Body of pancreas (tissue), 4 donors: ENCODE measurements at regions not wholly inside any gene's neighbourhood (a gene's known extent, or its start where the extent isn't known, plus 50 kb on each side); places are given as distances from the start of the nearest gene placed in this dataset.

Source experiments
- ATAC-seq: fragments of 150-250 bp; one replicate; pipeline ENCODE4 v1.9.1; 2016
- DNase-seq, 4 donors: peaks; one replicate each; pipeline ENCODE4 v3.0.0-alpha.2; 2019
- H3K27ac ChIP-seq, 4 donors: fragments of 200-600 bp; sonication (generic); 1 replicate in 3 of 4; 2 replicates in 1 of 4; pipeline versions ENCODE4 v1.5.1 to v1.6.1; 2016 to 2019; ENCODE audit warnings: mild to moderate bottlenecking in 1 of 4, mixed read lengths in 1 of 4, moderate library complexity in 1 of 4
- H3K27me3 ChIP-seq, 2 donors: fragments of 200-600 bp; sonication (generic); one replicate each; pipeline ENCODE4 v1.6.0; 2016; ENCODE audit warnings: mild to moderate bottlenecking in 1 of 2
- H3K36me3 ChIP-seq, 2 donors: fragments of 200-600 bp; sonication (generic); replicated peaks in 1 of 2; 2 replicates each; pipeline ENCODE4 v1.5.1; 2016; ENCODE audit warnings: low read depth in 2 of 2; ENCODE audit not compliant: insufficient read depth in 1 of 2
- H3K4me1 ChIP-seq: fragments of 200-600 bp; sonication (generic); one replicate; pipeline ENCODE4 v1.6.0; 2016
- H3K4me3 ChIP-seq, 2 donors: fragments of 200-600 bp; sonication (generic); 1 replicate in 1 of 2; 2 replicates in 1 of 2; pipeline ENCODE4 v1.5.1; 2016 to 2019
- H3K9me3 ChIP-seq, 3 donors: fragments of 200-600 bp; sonication (generic); 1 replicate in 2 of 3; 2 replicates in 1 of 3; pipeline ENCODE4 v1.5.1; 2016
- CTCF ChIP-seq, 7 experiments: fragments of 450-650 bp in 4 of 7; fragments of 200-600 bp in 3 of 7; sonication (generic) in 3 of 7; IDR thresholded peaks; one replicate each; pipeline ENCODE4 v1.5.1; 2016 to 2019; ENCODE audit warnings: antibody characterized with exemption in 7 of 7
- POLR2A ChIP-seq, 3 donors: fragments of 450-650 bp; IDR thresholded peaks; one replicate each; pipeline ENCODE4 v1.6.1; 2016; ENCODE audit warnings: antibody characterized with exemption in 3 of 3, mild to moderate bottlenecking in 2 of 3
- WGBS, 2 donors: methylation state at CpG; one replicate each; pipeline ENCODE4 v1.1.5; 2017; 5-methylcytosine and 5-hydroxymethylcytosine counted together
- intact Hi-C: fragments of 100-400 bp; cut with DNase I; formaldehyde crosslinking; loops from one replicate; pipeline ENCODE4 v1.15.1; 2023

GRCh38 chr10:130770018-130770630 is 541.4 kb downstream of the TCERG1L start:
- H3K27me3 ChIP-seq, result no peaks in the 10 kb centered on the region
- TF ChIP-seq POLR2A (IDR thresholded peaks at IDR 0.05) (no peak), CTCF (IDR thresholded peaks at IDR 0.05) (no peak)
- H3K27ac ChIP-seq, result no peak overlapping the region
- no peak overlapping the region for H3K4me3 ChIP-seq
- WGBS, 2 donors, result 74 to 76% methylated on average over 12 to 13 of the region's 13 CpGs
- peaks cover 0 to 5% (median 0%) of the 10 kb centered on the region in 3 donors for H3K9me3 ChIP-seq
- DNase-seq (peak in 1 of 4 donors; percentile 5), ATAC-seq (no peak)
- no peaks in the 10 kb centered on the region for H3K4me1 ChIP-seq
- intact Hi-C loops, result no loop called here
- H3K36me3 ChIP-seq, result no peaks in the 10 kb centered on the region

- peak in 1 of 4 donors; percentile 4 for DNase-seq
- intact Hi-C loops, result no loop called here
- 51 to 54% methylated on average over 12 to 13 of the region's 13 CpGs for WGBS, 2 donors
- Histone ChIP-seq H3K4me1 (no peaks in the 10 kb centered on the region), H3K9me3 (peaks cover 0 to 5% (median 0%) of the 10 kb centered on the region in 3 donors), H3K27ac (no peak overlapping the region), H3K4me3 (no peak overlapping the region), H3K36me3 (no peaks in the 10 kb centered on the region), H3K27me3 (no peaks in the 10 kb centered on the region)
- no peak for ATAC-seq
- TF ChIP-seq CTCF (IDR thresholded peaks at IDR 0.05) (no peak), POLR2A (IDR thresholded peaks at IDR 0.05) (no peak)
Observed at GRCh38 chr10:130771491-130771946, 540.0 kb downstream of the TCERG1L start.

GRCh38 chr10:130772056-130772455 is 539.5 kb downstream of the TCERG1L start:
- Histone ChIP-seq H3K27me3 (no peaks in the 10 kb centered on the region), H3K27ac (no peak overlapping the region), H3K36me3 (no peaks in the 10 kb centered on the region), H3K4me1 (no peaks in the 10 kb centered on the region), H3K9me3 (peaks cover 0 to 5% (median 0%) of the 10 kb centered on the region in 3 donors), H3K4me3 (no peak overlapping the region)
- intact Hi-C loops, result no loop called here
- no peak for DNase-seq
- WGBS, 2 donors, result 50% methylated on average over 5 of the region's 5 CpGs
- TF ChIP-seq POLR2A (IDR thresholded peaks at IDR 0.05) (no peak), CTCF (IDR thresholded peaks at IDR 0.05) (no peak)
- no peak for ATAC-seq

GRCh38 chr10:130772676-130773075 is 538.8 kb downstream of the TCERG1L start:
- TF ChIP-seq CTCF (IDR thresholded peaks at IDR 0.05) (no peak), POLR2A (IDR thresholded peaks at IDR 0.05) (no peak)

GRCh38 chr10:130773941-130774340 is 537.6 kb downstream of the TCERG1L start:
- intact Hi-C loops, result no loop called here
- Histone ChIP-seq H3K27ac (no peak overlapping the region), H3K4me1 (no peaks in the 10 kb centered on the region), H3K9me3 (peaks cover 0 to 2% (median 0%) of the 10 kb centered on the region in 3 donors), H3K4me3 (no peak overlapping the region), H3K36me3 (no peaks in the 10 kb centered on the region), H3K27me3 (no peaks in the 10 kb centered on the region)
- no peak for ATAC-seq
- TF ChIP-seq CTCF (IDR thresholded peaks at IDR 0.05) (no peak), POLR2A (IDR thresholded peaks at IDR 0.05) (no peak)
- no peak for DNase-seq
- WGBS, 2 donors, result 59 to 60% methylated on average over 8 of the region's 8 CpGs

More at GRCh38 chr10:130772676-130773075, 538.8 kb downstream of the TCERG1L start:
- no peak for DNase-seq
- 66 to 71% methylated on average over 5 of the region's 5 CpGs for WGBS, 2 donors
- H3K4me3 ChIP-seq, result no peak overlapping the region
- H3K4me1 ChIP-seq, result no peaks in the 10 kb centered on the region
- intact Hi-C loops, result no loop called here
- no peaks in the 10 kb centered on the region for H3K36me3 ChIP-seq
- H3K27ac ChIP-seq, result no peak overlapping the region
- ATAC-seq, result no peak
- peaks cover 0 to 5% (median 0%) of the 10 kb centered on the region in 3 donors for H3K9me3 ChIP-seq
- H3K27me3 ChIP-seq, result no peaks in the 10 kb centered on the region
